GM12873 (cell line): ENCODE measurements at regions not wholly inside any gene's neighbourhood (a gene's known extent, or its start where the extent isn't known, plus 50 kb on each side); places are given as distances from the start of the nearest gene placed in this dataset.

Source experiments
- TF ChIP-seq, protein P1 (sequence below): IDR thresholded peaks from 2 replicates; pipeline ENCODE4 v1.5.1; 2012; ENCODE audit warnings: low read depth, mild to moderate bottlenecking, moderate library complexity, low read length, control low read depth; ENCODE audit not compliant: insufficient read depth; ENCODE audit errors: missing control alignments

DNA sequence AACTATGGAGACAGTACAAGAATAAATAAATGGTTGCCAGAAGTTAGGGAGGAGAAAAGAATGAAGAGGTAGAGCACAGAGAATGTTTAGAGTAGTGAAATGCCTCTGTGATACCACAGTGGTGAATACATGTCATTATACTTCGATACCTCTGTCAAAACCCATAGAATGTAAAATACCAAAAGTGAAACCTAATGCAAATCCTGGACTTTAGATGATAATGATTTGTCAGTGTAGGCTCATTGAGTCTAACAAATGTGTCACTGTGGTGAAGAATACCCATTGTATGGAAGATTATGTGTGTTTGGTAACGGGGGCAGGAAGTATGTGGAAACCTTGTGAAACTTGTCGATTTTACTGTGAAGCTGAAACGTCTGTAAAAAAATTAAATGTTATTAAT lies 1106.5 kb upstream of the TMPRSS15 start:
- TF ChIP-seq, protein P1, sequence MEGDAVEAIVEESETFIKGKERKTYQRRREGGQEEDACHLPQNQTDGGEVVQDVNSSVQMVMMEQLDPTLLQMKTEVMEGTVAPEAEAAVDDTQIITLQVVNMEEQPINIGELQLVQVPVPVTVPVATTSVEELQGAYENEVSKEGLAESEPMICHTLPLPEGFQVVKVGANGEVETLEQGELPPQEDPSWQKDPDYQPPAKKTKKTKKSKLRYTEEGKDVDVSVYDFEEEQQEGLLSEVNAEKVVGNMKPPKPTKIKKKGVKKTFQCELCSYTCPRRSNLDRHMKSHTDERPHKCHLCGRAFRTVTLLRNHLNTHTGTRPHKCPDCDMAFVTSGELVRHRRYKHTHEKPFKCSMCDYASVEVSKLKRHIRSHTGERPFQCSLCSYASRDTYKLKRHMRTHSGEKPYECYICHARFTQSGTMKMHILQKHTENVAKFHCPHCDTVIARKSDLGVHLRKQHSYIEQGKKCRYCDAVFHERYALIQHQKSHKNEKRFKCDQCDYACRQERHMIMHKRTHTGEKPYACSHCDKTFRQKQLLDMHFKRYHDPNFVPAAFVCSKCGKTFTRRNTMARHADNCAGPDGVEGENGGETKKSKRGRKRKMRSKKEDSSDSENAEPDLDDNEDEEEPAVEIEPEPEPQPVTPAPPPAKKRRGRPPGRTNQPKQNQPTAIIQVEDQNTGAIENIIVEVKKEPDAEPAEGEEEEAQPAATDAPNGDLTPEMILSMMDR, result no peak

DNA sequence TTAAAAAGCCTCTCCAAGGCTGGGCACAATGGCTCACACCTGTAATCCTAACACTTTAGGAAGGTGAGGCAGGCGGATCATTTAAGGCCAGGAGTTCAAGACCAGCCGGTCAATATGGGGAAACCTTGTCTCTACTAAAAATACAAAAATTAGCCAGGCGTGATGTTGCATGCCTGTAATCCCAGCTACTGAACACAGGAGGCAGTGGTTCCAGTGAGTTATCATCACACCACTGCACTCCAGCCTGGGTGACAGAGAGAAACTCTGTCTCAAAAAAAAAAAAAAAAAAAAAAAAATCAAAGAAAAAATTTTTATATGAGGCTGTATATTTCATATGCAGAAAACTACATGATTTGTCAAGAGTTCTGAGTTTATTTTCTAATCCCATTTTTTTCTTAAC lies 1107.1 kb upstream of the TMPRSS15 start:
- TF ChIP-seq, protein P1, result no peak

DNA sequence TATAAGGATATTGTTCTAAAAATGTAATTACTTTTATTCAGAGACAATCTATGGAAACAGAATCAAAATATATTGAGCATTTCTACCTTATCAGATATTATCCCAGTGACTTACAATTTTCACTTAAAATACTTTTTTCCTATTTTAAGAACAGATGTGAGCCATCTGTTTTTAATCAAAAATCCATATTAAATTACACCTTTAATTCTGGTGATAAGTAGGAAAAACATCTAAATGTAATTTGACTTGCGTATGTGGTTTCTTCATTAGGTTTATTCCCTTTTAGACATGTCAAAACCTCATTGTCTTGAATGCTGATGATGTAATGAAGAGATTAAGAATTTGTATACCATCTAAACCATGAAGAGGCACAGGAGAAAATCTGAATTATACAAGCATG lies 1118.8 kb upstream of the TMPRSS15 start:
- TF ChIP-seq, protein P1, result no peak

DNA sequence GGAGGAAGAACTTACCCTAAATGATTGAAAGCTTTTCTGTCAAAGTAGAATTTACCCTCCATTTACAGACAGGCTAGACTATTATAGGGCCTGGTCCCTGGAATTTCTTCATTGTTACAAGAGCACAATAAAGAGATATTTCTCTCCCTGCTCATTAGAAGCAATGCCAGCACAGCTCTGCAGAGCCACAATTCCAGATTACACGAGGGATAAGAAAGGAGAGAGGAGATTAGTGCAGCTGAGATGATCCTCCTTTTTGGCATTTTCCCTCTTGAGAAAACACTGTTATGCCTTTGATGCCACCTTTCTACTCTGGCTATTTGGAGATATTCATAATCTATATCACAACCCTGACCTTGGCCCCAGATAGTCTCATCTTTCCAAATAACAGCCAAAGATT lies 1119.5 kb upstream of the TMPRSS15 start:
- TF ChIP-seq, protein P1, result no peak

DNA sequence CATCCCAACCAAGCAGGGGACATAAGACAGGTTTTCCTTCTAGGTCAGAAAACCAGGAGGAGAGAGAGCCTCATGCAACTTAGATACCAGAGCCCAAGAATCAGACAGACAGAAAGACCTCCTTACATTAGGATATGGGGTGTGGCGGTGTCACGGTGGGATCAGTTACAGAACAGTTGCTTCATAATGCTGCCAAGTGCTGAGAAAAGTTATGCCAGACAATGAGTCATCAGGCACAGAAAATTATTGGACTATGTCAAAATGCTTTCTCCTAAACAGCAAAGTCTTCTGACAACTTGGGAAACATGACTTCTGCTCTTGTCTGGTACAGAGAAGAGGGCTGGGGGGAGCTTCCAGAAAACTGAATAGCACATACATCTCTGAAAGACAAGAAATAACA lies 1120.2 kb upstream of the TMPRSS15 start:
- TF ChIP-seq, protein P1, result no peak

DNA sequence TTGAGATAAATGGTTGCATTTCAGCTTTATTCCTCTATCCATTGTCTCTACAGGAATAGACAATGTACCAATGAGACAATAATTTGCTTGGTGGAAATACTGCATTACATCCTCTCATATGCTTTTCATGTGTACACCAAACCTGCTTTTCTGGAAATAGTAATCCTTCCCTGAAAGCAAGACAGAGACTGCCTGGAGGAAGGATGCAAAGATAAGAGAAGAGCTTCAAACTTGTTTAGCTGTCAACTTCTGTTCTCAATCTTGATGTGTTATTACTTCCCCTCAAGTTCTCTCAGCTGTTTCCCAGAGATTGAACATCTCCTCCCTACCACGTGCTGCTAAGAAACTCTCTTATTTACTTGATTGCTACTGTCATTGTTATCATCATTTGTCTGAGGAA lies 1125.4 kb upstream of the TMPRSS15 start:
- TF ChIP-seq, protein P1, result no peak

DNA sequence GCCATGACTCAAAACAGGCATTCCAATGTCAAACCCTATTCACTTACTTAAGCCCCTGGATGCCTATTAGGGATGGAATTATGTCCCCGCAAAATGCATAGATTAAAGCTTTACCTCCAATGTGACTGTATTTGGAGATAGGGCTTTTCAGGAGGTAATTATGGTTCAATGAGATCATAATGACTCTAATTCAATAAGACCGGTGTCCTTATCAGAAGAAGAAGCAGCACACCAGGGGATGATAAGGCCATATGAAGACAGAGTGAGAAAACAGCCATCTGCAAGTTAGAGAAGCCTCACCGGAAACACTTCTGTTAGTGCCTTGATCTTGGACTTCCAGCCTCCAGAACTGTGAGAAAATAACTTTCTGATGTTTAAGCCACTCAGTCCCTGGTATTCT lies 1131.8 kb upstream of the TMPRSS15 start:
- TF ChIP-seq, protein P1, result no peak
